ENCODE measurements at regions not wholly inside any gene's neighbourhood (a gene's known extent, or its start where the extent isn't known, plus 50 kb on each side); places are given as distances from the start of the nearest gene placed in this dataset.

GRCh38 chr1:198809247-198809646, 170.4 kb downstream of the PTPRC start:
- TF ChIP-seq REST (IDR thresholded peaks at IDR 0.05; ENCODE audit: insufficient read depth in 1 of 2, low read depth in 2 of 2, low read length in 2 of 2) = no peak

- no peak for TF ChIP-seq TAF1 (IDR thresholded peaks at IDR 0.05; ENCODE audit: borderline replicate concordance, insufficient read depth, low read length)
- TF ChIP-seq REST (IDR thresholded peaks at IDR 0.05; ENCODE audit: insufficient read depth in 1 of 2, low read depth in 2 of 2, low read length in 2 of 2) = no peak
- TF ChIP-seq POLR2AphosphoS5 (IDR thresholded peaks at IDR 0.05; ENCODE audit: low read depth, low read length) = no peak
- TF ChIP-seq SIN3A (IDR thresholded peaks at IDR 0.05; ENCODE audit: borderline replicate concordance, insufficient read depth, low read length) = no peak
- no peak for TF ChIP-seq FOXP2 (optimal IDR thresholded peaks at IDR 0.05; ENCODE audit: borderline replicate concordance, extremely low read depth, extremely low read length, insufficient read depth)
Measured at GRCh38 chr1:198811449-198811848, 172.6 kb downstream of the PTPRC start.

GRCh38 chr1:198823626-198824025, 184.8 kb downstream of the PTPRC start:
- TF ChIP-seq SIN3A (IDR thresholded peaks at IDR 0.05; ENCODE audit: borderline replicate concordance, insufficient read depth, low read length) (no peak), REST (IDR thresholded peaks at IDR 0.05; ENCODE audit: insufficient read depth in 1 of 2, low read depth in 2 of 2, low read length in 2 of 2) (no peak), POLR2AphosphoS5 (IDR thresholded peaks at IDR 0.05; ENCODE audit: low read depth, low read length) (no peak), TAF1 (IDR thresholded peaks at IDR 0.05; ENCODE audit: borderline replicate concordance, insufficient read depth, low read length) (no peak), FOXP2 (optimal IDR thresholded peaks at IDR 0.05; ENCODE audit: borderline replicate concordance, extremely low read depth, extremely low read length, insufficient read depth) (no peak)

- TF ChIP-seq SIN3A (IDR thresholded peaks at IDR 0.05; ENCODE audit: borderline replicate concordance, insufficient read depth, low read length) (no peak), POLR2AphosphoS5 (IDR thresholded peaks at IDR 0.05; ENCODE audit: low read depth, low read length) (no peak)
Measured at GRCh38 chr1:198825254-198825653, 186.4 kb downstream of the PTPRC start.

GRCh38 chr1:198829356-198829755, 190.5 kb downstream of the PTPRC start:
- TF ChIP-seq REST (IDR thresholded peaks at IDR 0.05; ENCODE audit: insufficient read depth in 1 of 2, low read depth in 2 of 2, low read length in 2 of 2) (no peak), POLR2AphosphoS5 (IDR thresholded peaks at IDR 0.05; ENCODE audit: low read depth, low read length) (no peak), FOXP2 (optimal IDR thresholded peaks at IDR 0.05; ENCODE audit: borderline replicate concordance, extremely low read depth, extremely low read length, insufficient read depth) (no peak), TAF1 (IDR thresholded peaks at IDR 0.05; ENCODE audit: borderline replicate concordance, insufficient read depth, low read length) (no peak), SIN3A (IDR thresholded peaks at IDR 0.05; ENCODE audit: borderline replicate concordance, insufficient read depth, low read length) (no peak)

All from PFSK-1 (cell line).